A673 (cell line): ENCODE measurements at regions not wholly inside any gene's neighbourhood (a gene's known extent, or its start where the extent isn't known, plus 50 kb on each side); places are given as distances from the start of the nearest gene placed in this dataset.

Experiments used
- CTCF ChIP-seq: fragments of 300-800, 200-600 bp; sonication (generic); conservative IDR thresholded peaks from 2 replicates; pipeline ENCODE4 v1.5.1; 2017; ENCODE audit warnings: low read depth, mild to moderate bottlenecking, antibody characterized with exemption, low read length, moderate library complexity, mixed read lengths
- EZH2 ChIP-seq: fragments of 200-600 bp; sonication (generic); IDR thresholded peaks from 2 replicates; pipeline ENCODE4 v1.6.1; 2017; ENCODE audit warnings: borderline replicate concordance, low read depth, mild to moderate bottlenecking, mixed read lengths, antibody characterized with exemption, low read length; ENCODE audit not compliant: poor library complexity, severe bottlenecking

- TF ChIP-seq CTCF (no peak), EZH2 (no peak)
Measured at GRCh38 chr4:108224611-108225053, 55.9 kb upstream of the LEF1 start.
